ENCODE measurements at regions not wholly inside any gene's neighbourhood (a gene's known extent, or its start where the extent isn't known, plus 50 kb on each side); places are given as distances from the start of the nearest gene placed in this dataset.
"Not testable (repeated sequence)": the region's sequence is repeated elsewhere in the genome, so short reads cannot be mapped to it uniquely, and the experiment has no call there.

DNA sequence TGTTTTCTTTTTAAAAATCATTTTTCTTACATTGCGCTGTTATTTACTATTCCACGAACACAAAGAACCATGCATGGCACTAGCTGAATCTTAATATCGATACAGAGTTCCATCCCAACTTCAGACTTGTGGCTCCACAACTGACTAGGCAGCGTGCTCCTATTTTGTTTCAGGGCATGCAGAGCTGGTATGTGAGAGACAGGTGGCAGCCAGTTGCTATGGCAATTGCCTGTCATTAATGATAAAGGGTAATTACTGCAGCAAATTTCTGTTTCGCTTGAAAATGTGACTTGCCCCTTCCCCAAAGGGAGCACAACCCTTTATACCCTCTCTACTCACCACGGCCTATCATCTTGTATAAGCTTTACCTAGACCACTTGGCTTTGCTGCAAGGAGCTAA lies 113.1 kb upstream of the G2E3 start:
- peak in 1 of 2 experiments; percentile 23 for DNase-seq

DNA sequence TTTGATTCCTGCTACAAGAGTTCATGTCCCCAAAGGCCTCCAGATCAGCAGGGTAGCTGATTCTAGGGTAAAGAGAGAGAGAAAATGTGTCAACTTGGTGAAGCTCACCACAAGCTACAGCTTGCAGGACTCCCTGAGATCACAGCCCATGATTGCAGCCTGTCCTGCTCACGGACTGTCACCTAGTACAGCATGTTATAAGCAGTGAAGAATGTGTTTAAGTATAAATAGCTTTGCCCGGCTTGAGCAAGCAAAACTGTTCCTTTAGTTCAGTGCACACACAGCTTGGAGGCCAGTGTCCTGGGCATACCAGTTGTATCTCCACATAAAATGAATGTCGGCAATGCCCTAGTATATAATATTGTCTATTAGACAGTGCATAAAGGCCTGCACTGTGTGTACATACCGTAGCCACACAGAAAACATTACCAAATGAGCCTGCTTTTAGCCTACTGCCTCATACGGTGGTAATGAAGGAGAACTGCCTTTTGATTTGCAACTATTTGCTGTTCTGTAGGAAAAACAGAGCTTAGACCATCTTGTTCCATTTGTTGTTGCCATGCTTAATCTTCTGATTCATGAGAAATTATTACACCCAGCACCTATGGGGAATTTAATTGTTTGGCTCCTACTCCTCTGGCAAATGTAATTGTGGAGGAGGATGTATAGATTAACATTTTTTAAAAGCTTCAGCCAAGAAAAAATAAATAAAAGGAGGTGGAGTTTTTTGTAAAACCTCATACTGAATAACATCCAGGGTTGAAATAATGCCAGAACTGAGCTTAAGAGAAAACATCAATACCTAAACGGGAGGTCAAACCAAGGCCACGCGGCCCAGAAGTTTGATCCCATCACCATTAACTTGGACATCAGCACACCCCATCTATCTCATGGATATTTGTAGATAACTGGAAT lies 108.1 kb upstream of the G2E3 start:
- DNase-seq, result peak; percentile 55 to 90

DNA sequence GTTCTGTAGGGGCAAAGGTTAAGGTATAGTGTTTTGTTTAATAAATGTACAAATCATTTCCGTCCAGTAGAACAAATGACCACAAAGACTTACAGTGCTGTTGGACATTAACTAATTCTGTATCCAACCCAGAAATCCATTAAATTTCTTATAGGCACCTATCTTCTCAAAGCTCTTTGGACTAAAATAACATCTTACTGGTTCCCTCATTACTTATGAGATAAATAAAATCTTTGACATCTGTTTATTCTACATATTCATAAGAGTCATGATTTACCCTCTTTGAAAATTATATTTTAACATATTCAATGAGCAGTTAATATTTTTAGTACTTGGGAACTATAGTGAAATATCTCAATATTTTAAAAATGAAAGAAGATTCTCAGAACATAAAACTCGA lies 102.7 kb upstream of the G2E3 start:
- DNase-seq, result no peak

DNA sequence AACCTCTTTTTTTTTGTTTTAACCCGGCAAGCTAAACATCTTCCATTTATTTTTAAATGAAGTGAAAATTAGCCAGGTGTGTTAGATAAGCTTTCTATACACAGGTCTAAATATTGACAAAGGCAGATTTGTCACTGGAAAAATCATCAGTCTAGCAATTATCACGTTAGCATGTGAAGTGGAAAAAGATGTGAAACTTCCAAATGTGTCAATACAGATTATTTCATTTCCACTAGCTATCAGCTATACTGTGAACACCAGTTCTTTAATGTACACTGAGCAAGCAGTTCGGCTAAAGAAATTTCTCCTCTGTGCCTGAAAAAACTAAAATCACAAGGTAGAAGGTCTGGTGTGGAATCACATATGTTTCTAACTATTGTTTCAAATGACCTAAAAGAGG lies 96.6 kb upstream of the G2E3 start:
- DNase-seq, result peak in 1 of 2 experiments; percentile 73

DNA sequence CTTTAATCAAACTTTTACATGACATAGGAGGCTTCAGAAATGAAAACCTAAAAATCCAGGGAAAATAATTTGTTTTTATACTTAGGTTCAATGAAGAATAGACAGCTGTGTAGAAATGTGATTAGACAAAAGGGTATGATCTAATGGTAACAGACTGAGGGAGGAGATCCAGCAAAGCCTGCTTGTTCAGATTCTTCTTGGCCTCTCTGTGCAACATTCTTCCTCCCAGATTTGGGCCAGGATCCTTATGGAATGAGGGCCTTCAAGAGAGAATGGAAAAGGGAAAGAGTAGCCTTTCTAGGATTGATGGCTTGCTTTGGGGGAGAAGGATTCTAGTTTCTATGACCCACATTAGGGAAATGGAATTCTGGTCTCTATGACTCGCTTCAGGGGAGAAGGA lies 94.5 kb upstream of the G2E3 start:
- DNase-seq, result no peak

DNA sequence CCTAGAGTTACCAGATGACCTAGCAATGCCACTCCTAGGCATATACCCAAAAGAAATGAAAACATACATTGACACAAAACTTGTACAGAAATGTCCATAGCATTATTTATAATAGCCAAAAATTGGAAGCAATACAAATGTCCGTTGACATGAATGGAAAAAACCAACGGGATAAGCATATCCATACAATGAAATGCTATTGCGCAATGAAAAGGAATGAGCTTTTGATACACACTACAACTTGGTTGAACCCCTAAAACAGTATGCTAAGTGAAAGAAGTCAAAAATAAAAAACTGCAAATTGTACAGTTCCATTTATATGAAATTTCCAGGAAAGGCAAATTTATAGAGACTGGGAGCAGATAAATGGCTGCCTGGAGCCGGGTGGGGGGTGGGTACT lies 90.6 kb upstream of the G2E3 start:
- no peak for DNase-seq

DNA sequence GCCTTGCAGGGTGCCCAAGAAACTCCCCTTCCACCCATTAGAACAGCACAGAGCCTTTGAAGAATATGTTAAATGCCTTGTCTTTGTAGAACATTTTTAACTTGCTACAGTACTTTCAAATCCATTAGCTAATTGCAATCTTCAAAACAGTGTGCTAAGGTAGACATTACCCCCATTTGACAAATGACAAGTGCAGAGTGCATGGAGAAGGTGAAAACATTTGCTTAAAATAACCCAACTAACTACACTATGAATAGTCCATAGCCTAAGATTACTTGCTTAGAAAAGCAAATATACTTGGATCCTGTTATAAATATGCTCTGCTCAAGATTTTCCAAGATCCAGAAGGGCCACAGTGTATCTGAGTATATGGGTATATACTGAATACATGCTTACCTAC lies 87.0 kb upstream of the G2E3 start:
- DNase-seq, result no peak

DNA sequence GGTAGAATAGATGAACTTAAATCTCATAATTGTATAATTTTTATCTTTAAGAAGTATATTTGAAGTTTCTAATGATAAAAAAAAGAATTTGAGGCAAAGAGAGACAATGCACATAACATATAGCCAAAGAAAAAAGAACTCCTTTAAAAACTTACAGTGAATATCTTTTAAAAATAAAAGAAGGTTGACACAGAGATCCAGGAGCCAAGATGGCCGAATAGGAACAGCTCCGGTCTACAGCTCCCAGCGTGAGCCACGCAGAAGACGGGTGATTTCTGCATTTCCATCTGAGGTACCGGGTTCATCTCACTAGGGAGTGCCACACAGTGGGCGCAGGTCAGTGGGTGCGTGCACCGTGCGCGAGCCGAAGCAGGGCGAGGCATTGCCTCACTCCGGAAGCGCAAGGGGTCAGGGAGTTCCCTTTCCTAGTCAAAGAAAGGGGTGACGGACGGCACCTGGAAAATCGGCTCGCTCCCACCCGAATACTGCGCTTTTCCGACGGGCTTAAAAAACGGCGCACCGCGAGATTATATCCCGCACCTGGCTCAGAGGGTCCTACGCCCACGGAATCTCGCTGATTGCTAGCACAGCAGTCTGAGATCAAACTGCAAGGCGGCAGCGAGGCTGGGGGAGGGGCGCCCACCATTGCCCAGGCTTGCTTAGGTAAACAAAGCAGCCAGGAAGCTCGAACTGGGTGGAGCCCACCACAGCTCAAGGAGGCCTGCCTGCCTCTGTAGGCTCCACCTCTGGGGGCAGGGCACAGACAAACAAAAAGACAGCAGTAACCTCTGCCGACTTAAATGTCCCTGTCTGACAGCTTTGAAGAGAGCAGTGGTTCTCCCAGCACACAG lies 84.9 kb upstream of the G2E3 start:
- DNase-seq, result not testable (repeated sequence)

DNA sequence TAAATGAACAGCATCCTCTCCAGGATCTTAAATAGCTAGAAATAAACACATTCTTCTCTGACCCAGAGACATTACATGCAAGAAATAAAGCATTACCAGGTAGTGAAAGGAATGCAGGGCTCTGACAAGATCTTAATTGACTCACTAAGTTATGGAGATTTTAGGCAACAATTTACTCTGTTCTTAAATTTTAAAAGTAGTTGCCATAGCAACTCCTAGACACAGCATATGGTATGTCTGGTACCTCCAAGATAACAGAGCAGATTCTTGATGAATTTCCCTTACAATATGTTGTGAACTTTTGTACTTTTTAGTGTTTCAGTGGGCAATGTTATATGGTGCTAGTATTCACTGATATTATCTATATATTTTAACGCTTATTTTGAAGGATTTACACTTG lies 76.7 kb upstream of the G2E3 start:
- DNase-seq, result no peak

DNA sequence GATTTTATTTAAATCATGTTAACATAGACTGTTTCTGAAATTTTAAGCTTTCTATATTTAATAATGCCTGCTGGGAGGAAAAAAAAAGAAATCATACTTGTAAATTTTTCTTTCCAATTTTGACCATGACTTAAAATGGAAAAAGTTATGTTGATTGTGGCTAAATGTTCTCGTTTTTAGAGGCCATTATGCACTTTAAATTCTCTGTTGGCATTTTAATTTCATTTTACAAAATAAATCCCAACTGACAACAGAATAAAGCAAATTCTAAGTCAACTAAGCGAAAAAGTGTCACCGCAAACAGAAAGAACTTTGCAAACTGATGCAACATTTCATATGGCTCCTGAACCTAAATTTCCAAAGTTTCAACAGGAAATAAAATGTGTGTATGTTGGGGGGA lies 74.8 kb upstream of the G2E3 start:
- DNase-seq, result no peak

DNA sequence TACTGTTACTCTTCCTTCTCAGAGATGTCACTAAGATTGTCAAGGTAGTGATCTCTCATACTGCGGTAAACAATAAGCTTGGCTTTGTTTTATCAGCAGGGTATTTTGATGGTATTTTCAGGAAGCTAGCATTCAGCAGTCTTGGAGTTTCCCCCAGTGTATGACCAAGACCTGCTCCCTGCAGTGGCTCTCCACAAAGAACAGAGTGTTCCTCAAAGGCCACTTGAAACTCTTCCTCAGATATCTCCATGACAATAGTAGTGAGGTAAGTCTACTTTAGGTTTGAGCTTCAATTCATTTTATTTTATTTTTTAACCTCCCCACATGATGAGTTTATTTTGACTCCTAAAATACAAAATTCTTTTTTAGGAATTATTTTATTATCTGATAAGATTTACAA lies 74.0 kb upstream of the G2E3 start:
- no peak for DNase-seq

DNA sequence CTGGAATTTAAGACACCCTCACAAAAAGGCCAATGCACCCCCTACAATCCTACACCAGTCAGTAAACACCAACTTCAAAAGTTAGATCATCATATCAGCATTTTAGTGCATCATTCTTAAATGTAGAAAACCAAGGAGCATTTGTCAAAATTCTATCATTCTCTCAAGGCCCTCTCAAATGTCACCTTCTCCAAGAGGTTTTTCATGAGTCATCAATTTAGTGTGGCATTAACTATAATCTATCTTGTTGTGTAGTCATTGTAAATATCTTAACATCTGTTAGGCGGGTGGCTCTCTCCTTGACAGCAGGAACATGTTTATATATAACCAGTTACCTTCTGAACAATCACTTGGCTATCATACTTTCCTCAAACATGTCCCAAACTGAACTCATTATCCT lies 62.1 kb upstream of the G2E3 start:
- no peak for DNase-seq

DNA sequence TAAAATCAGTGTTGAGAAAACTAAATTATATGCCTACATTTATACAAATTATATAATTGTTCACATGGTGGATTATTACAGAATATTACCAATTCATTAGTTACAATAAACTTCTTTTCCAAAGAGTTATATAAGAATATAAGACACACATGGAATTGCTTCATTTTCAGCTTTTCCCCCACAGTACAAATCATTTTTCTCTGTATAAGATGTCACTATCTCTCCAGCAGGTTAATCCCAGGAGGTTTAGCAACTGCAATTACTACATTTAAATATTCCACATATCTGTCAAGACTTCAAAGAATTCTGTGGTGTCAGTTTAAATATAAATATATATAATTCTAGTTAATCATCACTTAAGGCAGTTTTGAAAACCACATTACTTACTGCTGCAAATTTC lies 59.6 kb upstream of the G2E3 start:
- no peak for DNase-seq

DNA sequence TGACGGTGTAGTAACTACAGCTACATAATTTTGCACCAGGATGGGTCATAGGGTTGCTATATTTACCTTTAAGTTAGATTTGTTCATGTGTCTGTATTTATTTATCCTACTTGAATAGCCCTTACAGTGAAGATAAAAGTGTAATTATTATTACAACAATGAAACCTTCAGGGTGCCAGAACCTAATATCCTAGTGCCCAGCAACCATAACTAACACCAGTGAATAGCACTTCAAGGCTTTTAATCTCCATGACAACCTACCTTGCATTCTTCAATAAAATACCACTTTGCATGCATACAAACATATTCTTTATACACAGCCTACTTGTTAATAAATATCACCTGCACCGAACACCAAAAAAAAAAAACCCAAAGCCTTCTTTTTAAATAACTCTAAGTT lies 58.7 kb upstream of the G2E3 start:
- peak; percentile 70 to 94 for DNase-seq

DNA sequence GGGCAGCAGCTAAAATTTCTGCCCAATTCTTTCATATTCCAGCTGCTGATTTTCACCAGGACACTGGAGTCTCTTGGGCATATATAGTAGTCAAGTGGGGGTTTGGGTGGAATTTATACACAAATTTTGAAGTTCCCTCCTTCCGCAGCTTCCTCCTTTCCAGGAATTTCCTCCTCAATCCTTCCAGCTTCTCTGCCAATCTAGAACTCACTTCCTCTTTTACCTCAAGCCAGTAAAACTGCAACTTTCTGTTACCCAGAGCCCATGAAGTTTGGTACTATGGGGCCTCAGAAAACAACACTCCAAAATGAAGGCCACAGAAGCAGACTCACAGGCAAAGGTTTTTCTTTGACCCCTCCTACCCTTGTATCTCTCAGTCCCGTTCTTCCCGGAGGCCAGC lies 51.7 kb upstream of the G2E3 start:
- DNase-seq, result no peak

Data from NCI-H2081 (cell line).